Spleen (tissue), 7 donors: ENCODE measurements at regions not wholly inside any gene's neighbourhood (a gene's known extent, or its start where the extent isn't known, plus 50 kb on each side); places are given as distances from the start of the nearest gene placed in this dataset.
"Not testable (repeated sequence)": the region's sequence is repeated elsewhere in the genome, so short reads cannot be mapped to it uniquely, and the experiment has no call there.

ENCODE experiments used
- POLR2AphosphoS5 ChIP-seq, 3 donors: sonication (generic); formaldehyde crosslinking; IDR thresholded peaks; one replicate each; pipeline ENCODE4 v1.5.1; 2017; ENCODE audit warnings: antibody characterized with exemption in 3 of 3
- TF ChIP-seq, protein P1 (sequence below), 11 experiments: fragments of 200-600 bp in 7 of 11; fragments of 450-650 bp in 4 of 11; sonication (generic) in 4 of 11; IDR thresholded peaks in 8 of 11; conservative IDR thresholded peaks in 3 of 11; 1 replicate in 7 of 11; 2 replicates in 4 of 11; pipeline versions ENCODE4 v1.4.0 to v1.8.0; 2016 to 2021; ENCODE audit warnings: antibody characterized with exemption in 11 of 11, inconsistent platforms in 4 of 11, mild to moderate bottlenecking in 1 of 11
- donor health status: DM: no; HTN: no; CAD: no; lungs with moderate emphysema.
- donor health status: DM: no; HTN: no; CAD: no.
- donor health status: DM: no; HTN: no; CAD: no.

- TF ChIP-seq, protein P1, sequence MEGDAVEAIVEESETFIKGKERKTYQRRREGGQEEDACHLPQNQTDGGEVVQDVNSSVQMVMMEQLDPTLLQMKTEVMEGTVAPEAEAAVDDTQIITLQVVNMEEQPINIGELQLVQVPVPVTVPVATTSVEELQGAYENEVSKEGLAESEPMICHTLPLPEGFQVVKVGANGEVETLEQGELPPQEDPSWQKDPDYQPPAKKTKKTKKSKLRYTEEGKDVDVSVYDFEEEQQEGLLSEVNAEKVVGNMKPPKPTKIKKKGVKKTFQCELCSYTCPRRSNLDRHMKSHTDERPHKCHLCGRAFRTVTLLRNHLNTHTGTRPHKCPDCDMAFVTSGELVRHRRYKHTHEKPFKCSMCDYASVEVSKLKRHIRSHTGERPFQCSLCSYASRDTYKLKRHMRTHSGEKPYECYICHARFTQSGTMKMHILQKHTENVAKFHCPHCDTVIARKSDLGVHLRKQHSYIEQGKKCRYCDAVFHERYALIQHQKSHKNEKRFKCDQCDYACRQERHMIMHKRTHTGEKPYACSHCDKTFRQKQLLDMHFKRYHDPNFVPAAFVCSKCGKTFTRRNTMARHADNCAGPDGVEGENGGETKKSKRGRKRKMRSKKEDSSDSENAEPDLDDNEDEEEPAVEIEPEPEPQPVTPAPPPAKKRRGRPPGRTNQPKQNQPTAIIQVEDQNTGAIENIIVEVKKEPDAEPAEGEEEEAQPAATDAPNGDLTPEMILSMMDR (IDR thresholded peaks at IDR 0.05 in 8 of 11, conservative IDR thresholded peaks at IDR 0.05 in 3 of 11): not testable (repeated sequence)
- not testable (repeated sequence) for TF ChIP-seq POLR2AphosphoS5 (IDR thresholded peaks at IDR 0.05)
Measured at GRCh38 chr10:65269551-65269950, 1656.3 kb upstream of the LRRTM3 start.
